Fibroblast of villous mesenchyme (primary cell): ENCODE measurements at regions not wholly inside any gene's neighbourhood (a gene's known extent, or its start where the extent isn't known, plus 50 kb on each side); places are given as distances from the start of the nearest gene placed in this dataset.
"Not testable (repeated sequence)": the region's sequence is repeated elsewhere in the genome, so short reads cannot be mapped to it uniquely, and the experiment has no call there.

Experiments used
- DNase-seq: peaks from one replicate; pipeline ENCODE4 v3.0.0-alpha.2; 2010; ENCODE audit warnings: low read depth
- H3K4me3 ChIP-seq: 2 replicates; pipeline ENCODE4 v1.5.1; 2011; ENCODE audit warnings: low read depth, mild to moderate bottlenecking, low read length
- CTCF ChIP-seq: IDR thresholded peaks from 2 replicates; pipeline ENCODE4 v1.5.1; 2012; ENCODE audit warnings: low read depth, mild to moderate bottlenecking, low read length; ENCODE audit not compliant: insufficient read depth

- no peak for DNase-seq
- H3K4me3 ChIP-seq, result no peak overlapping the region
- TF ChIP-seq CTCF, result no peak
These were observed 242.1 kb downstream of the ZNF608 start for GRCh38 chr5:124504081-124504916.

GRCh38 chr5:124502551-124502950 lies 243.9 kb downstream of the ZNF608 start:
- no peak for DNase-seq
- no peak for TF ChIP-seq CTCF
- H3K4me3 ChIP-seq, result no peak overlapping the region

- not testable (repeated sequence) for DNase-seq, H3K4me3 ChIP-seq
These were observed 246.6 kb downstream of the ZNF608 start for GRCh38 chr5:124499818-124500217.

- DNase-seq, H3K4me3 ChIP-seq: not testable (repeated sequence)
These were observed 249.5 kb downstream of the ZNF608 start for GRCh38 chr5:124496968-124497367.

GRCh38 chr5:124494540-124495116 lies 251.8 kb downstream of the ZNF608 start:
- no peak for TF ChIP-seq CTCF
- DNase-seq, result peak; percentile 16
- no peak overlapping the region for H3K4me3 ChIP-seq

- DNase-seq, result no peak
- no peak for TF ChIP-seq CTCF
- H3K4me3 ChIP-seq, result no peak overlapping the region
These were observed 253.8 kb downstream of the ZNF608 start for GRCh38 chr5:124492444-124493224.

GRCh38 chr5:124490315-124490714 lies 256.1 kb downstream of the ZNF608 start:
- H3K4me3 ChIP-seq, DNase-seq: not testable (repeated sequence)

- DNase-seq, result no peak
- H3K4me3 ChIP-seq, result no peak overlapping the region
- no peak for TF ChIP-seq CTCF
These were observed 265.0 kb downstream of the ZNF608 start for GRCh38 chr5:124481419-124481818.
